ENCODE measurements at regions not wholly inside any gene's neighbourhood (a gene's known extent, or its start where the extent isn't known, plus 50 kb on each side); places are given as distances from the start of the nearest gene placed in this dataset.
A peak's percentile ranks its signal among the peaks of the same experiment; 100 is the strongest.

DNA sequence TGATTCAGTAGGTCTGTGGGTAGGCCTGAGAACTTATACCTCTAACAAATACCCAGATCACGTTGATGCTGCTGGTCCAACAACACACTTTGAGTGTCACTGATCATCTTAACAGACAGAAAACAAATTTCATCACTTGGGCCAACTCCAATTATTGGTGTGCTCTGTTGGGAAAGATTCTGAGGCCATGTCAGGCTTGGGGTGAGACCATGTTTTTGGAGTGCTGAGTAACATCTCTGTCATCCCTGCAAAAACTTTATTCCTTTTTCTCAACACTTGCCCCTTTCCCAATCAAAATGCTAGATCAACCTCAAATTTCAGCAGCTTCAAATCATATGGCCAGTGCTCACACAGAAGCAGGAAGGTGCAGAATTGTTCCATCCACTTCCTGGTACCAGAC lies 108.8 kb upstream of the TENT5A start:
- H3K4me3 ChIP-seq: no peak overlapping the region
- no peak for DNase-seq (ENCODE audit: low spot score in 2 of 2)

DNA sequence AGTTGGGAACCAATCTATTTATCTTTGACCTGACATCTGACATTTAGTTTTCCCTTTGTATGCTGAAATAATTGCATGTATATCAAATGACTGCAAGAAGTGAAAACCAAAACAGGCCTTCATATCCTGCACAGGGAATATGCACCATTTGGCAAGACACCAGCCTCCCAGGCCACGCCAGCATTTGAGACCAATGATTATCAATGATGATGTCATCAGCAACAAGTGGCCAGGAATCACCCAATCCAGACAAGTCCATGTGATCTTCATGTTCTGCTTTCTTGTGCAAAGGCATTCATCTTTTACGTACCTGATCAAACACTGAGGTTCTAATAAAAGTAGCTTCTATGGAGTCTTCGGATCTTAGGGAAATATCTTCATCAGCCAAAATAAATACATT lies 107.4 kb upstream of the TENT5A start:
- H3K27ac ChIP-seq: no peak overlapping the region
- WGBS: 84% methylated on average over 3 of the region's 3 CpGs

More for the DNA sequence above, 108.8 kb upstream of the TENT5A start:
- H3K9me3 ChIP-seq: no peaks in the 10 kb centered on the region
- peaks cover 5% of the 10 kb centered on the region for H3K4me1 ChIP-seq
- 80% methylated on average over 1 of the region's 1 CpG for WGBS
- H3K27ac ChIP-seq: no peak overlapping the region
- H3K36me3 ChIP-seq: no peaks in the 10 kb centered on the region
- no peak for TF ChIP-seq POLR2A (IDR thresholded peaks at IDR 0.05)
- H3K27me3 ChIP-seq: no peaks in the 10 kb centered on the region

DNA sequence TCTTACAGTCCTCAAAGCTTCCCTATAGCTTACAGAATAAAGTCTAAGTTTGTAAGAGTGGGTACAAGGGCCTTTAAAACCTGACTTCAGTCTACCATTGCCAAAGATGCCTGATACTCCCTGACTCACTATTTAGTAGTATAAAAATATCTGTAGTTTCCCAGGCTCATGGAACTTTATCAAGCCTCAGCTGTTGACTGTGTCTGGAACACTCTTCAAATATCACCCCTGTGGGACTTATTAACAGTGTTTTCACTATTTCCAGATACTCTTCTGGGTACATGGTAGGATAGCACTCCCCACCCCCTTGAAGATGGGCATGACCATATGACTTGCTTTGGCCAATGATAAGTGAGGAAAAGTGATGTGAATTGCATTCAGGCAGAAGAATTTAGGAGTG lies 105.3 kb upstream of the TENT5A start:
- peaks cover 5% of the 10 kb centered on the region for H3K4me1 ChIP-seq
- H3K36me3 ChIP-seq: no peaks in the 10 kb centered on the region
- no peak for DNase-seq (ENCODE audit: low spot score in 2 of 2)
- no peak for TF ChIP-seq EP300 (IDR thresholded peaks at IDR 0.05)
- TF ChIP-seq, protein P1, sequence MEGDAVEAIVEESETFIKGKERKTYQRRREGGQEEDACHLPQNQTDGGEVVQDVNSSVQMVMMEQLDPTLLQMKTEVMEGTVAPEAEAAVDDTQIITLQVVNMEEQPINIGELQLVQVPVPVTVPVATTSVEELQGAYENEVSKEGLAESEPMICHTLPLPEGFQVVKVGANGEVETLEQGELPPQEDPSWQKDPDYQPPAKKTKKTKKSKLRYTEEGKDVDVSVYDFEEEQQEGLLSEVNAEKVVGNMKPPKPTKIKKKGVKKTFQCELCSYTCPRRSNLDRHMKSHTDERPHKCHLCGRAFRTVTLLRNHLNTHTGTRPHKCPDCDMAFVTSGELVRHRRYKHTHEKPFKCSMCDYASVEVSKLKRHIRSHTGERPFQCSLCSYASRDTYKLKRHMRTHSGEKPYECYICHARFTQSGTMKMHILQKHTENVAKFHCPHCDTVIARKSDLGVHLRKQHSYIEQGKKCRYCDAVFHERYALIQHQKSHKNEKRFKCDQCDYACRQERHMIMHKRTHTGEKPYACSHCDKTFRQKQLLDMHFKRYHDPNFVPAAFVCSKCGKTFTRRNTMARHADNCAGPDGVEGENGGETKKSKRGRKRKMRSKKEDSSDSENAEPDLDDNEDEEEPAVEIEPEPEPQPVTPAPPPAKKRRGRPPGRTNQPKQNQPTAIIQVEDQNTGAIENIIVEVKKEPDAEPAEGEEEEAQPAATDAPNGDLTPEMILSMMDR (IDR thresholded peaks at IDR 0.05): no peak
- no peak for TF ChIP-seq POLR2AphosphoS5 (IDR thresholded peaks at IDR 0.05)
- no peak for TF ChIP-seq POLR2A (IDR thresholded peaks at IDR 0.05)
- H3K27me3 ChIP-seq: no peaks in the 10 kb centered on the region
- H3K4me3 ChIP-seq: no peak overlapping the region
- H3K9me3 ChIP-seq: no peaks in the 10 kb centered on the region
- no peak overlapping the region for H3K27ac ChIP-seq

More for the DNA sequence above, 107.4 kb upstream of the TENT5A start:
- no peak for TF ChIP-seq POLR2A (IDR thresholded peaks at IDR 0.05)
- H3K27me3 ChIP-seq: no peaks in the 10 kb centered on the region
- H3K4me3 ChIP-seq: no peak overlapping the region
- H3K9me3 ChIP-seq: no peaks in the 10 kb centered on the region
- no peaks in the 10 kb centered on the region for H3K36me3 ChIP-seq
- peak in 1 of 2 donors; percentile 71 for DNase-seq (ENCODE audit: low spot score in 2 of 2)
- H3K4me1 ChIP-seq: peaks cover 5% of the 10 kb centered on the region

DNA sequence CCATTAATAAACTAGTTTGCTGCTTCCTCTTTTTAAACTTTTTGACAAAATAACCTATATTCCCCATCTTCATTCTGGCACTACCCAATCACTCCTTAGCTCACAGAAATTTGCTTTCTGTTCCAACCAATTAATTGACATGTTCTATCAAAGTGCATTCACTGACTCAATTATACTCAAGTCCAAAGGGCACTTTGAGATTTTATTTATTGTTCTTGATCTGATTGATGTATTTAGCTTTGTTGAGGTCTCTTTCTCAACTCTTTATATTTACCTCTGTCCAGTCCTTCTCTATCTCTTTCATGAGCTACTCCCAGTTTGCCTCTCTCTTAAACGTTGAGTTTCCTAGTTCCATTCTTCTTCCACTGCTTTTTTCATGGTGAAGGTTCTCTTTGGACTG lies 104.4 kb upstream of the TENT5A start:
- Histone ChIP-seq H3K4me1 (peaks cover 5% of the 10 kb centered on the region), H3K9me3 (no peaks in the 10 kb centered on the region), H3K27me3 (no peaks in the 10 kb centered on the region), H3K27ac (no peak overlapping the region), H3K4me3 (no peak overlapping the region), H3K36me3 (no peaks in the 10 kb centered on the region)
- 86% methylated on average over 1 of the region's 1 CpG for WGBS
- DNase-seq (ENCODE audit: low spot score in 2 of 2): no peak
- TF ChIP-seq, protein P1 (IDR thresholded peaks at IDR 0.05): no peak
- TF ChIP-seq POLR2A (IDR thresholded peaks at IDR 0.05) (no peak), POLR2AphosphoS5 (IDR thresholded peaks at IDR 0.05) (no peak), EP300 (IDR thresholded peaks at IDR 0.05) (no peak)

DNA sequence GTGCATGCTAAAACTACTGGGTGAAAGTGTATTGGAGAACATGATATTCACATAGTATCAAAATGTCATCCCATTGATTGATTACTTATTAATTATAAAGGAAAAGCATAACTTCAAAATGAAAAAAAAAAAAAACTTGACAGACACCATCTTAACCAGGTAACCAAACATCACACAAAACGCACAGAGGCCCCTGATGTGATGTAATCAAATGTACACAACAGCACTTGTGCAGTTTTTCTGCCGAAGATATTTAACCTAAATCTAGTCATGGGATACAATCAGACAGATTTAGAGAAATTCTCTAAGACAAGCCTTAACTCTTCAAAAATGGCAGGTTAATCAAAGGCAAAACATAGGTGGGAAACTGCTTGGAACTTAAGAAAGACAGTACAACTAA lies 102.0 kb upstream of the TENT5A start:
- H3K9me3 ChIP-seq: no peaks in the 10 kb centered on the region
- no peak overlapping the region for H3K27ac ChIP-seq
- H3K4me1 ChIP-seq: no peaks in the 10 kb centered on the region
- H3K27me3 ChIP-seq: no peaks in the 10 kb centered on the region
- WGBS: 83% methylated on average over 2 of the region's 2 CpGs
- no peak for DNase-seq (ENCODE audit: low spot score in 2 of 2)
- no peak overlapping the region for H3K4me3 ChIP-seq
- no peaks in the 10 kb centered on the region for H3K36me3 ChIP-seq
- TF ChIP-seq EP300 (IDR thresholded peaks at IDR 0.05): no peak

DNA sequence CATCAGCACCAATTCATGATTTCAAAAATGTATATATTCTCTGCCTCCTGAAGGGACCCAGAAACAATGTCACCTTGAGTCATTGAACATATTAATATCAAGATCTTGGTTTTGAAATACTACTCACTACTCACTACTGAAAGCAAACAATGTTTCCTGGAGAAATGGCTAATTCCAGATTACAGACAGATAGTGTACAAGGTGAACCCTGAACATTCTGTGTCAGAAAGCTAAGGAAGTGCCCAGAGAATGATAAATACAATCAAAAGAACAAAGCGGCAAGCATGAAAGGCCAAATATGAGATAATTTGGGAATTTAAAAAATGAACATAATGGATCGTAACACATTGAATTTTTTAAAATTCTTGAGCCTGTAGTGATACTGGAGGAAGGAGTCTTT lies 101.5 kb upstream of the TENT5A start:
- WGBS: 90% methylated on average over 2 of the region's 2 CpGs
- TF ChIP-seq EP300 (IDR thresholded peaks at IDR 0.05) (no peak), POLR2AphosphoS5 (IDR thresholded peaks at IDR 0.05) (no peak), POLR2A (IDR thresholded peaks at IDR 0.05) (no peak)
- TF ChIP-seq, protein P1 (IDR thresholded peaks at IDR 0.05): no peak

DNA sequence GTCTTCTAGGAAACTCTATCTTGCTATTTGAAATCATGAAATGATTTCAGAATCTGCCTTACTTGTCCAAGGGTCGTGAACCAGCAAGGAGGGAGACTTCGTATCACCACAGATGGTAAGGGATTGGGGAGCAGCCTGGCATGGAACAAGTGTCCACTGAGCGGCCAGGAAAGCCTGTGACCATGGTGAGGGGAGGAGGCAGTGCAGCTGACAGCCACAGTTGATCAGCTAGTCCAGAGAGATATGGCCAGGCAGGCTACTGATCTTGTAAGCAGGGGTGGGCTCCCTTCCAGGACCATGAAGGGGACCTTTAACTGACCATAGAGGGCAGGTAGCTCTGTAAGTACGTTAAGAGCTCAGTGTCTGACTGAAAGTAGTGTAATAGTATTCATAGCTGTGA lies 96.8 kb upstream of the TENT5A start:
- H3K27me3 ChIP-seq: no peaks in the 10 kb centered on the region
- TF ChIP-seq POLR2AphosphoS5 (IDR thresholded peaks at IDR 0.05) (no peak), EP300 (IDR thresholded peaks at IDR 0.05) (no peak), POLR2A (IDR thresholded peaks at IDR 0.05) (no peak)
- TF ChIP-seq, protein P1 (IDR thresholded peaks at IDR 0.05): no peak
- H3K4me1 ChIP-seq: peaks cover 5% of the 10 kb centered on the region
- 82% methylated on average over 4 of the region's 4 CpGs for WGBS
- H3K27ac ChIP-seq: no peak overlapping the region
- H3K4me3 ChIP-seq: no peak overlapping the region
- H3K9me3 ChIP-seq: no peaks in the 10 kb centered on the region
- no peaks in the 10 kb centered on the region for H3K36me3 ChIP-seq
- DNase-seq (ENCODE audit: low spot score in 2 of 2): no peak

More for the DNA sequence above, 101.5 kb upstream of the TENT5A start:
- Histone ChIP-seq H3K4me1 (no peaks in the 10 kb centered on the region), H3K27ac (no peak overlapping the region), H3K9me3 (no peaks in the 10 kb centered on the region), H3K27me3 (no peaks in the 10 kb centered on the region), H3K4me3 (no peak overlapping the region), H3K36me3 (no peaks in the 10 kb centered on the region)
- DNase-seq (ENCODE audit: low spot score in 2 of 2): no peak
